Peyer's patch (tissue), 4 donors: ENCODE measurements at regions not wholly inside any gene's neighbourhood (a gene's known extent, or its start where the extent isn't known, plus 50 kb on each side); places are given as distances from the start of the nearest gene placed in this dataset.

Source experiments
- DNase-seq, 3 donors: peaks; one replicate each; pipeline ENCODE4 v3.0.0-alpha.2; 2017 to 2019
- H3K27ac ChIP-seq, 4 donors: fragments of 200-600 bp; sonication (generic); one replicate each; pipeline ENCODE4 v1.5.1; 2016 to 2019
- H3K27me3 ChIP-seq, 2 donors: fragments of 200-600 bp; sonication (generic); one replicate each; pipeline ENCODE4 v1.5.1; 2019
- H3K36me3 ChIP-seq, 3 donors: fragments of 200-600 bp; sonication (generic); one replicate each; pipeline ENCODE4 v1.5.1; 2016 to 2019
- H3K4me1 ChIP-seq, 4 donors: fragments of 200-600 bp; sonication (generic); one replicate each; pipeline ENCODE4 v1.5.1; 2016 to 2019
- H3K4me3 ChIP-seq, 4 donors: fragments of 200-600 bp; sonication (generic); 1 replicate in 3 of 4; 2 replicates in 1 of 4; pipeline ENCODE4 v1.5.1; 2016 to 2019; ENCODE audit warnings: mild to moderate bottlenecking in 1 of 4
- H3K9me3 ChIP-seq, 4 donors: fragments of 200-600 bp; sonication (generic); one replicate each; pipeline ENCODE4 v1.5.1; 2016 to 2019; ENCODE audit warnings: mild to moderate bottlenecking in 1 of 4
- CTCF ChIP-seq, 6 experiments: fragments of 450-650 bp in 4 of 6; fragments of 200-600 bp in 2 of 6; sonication (generic) in 1 of 6; IDR thresholded peaks; one replicate each; pipeline ENCODE4 v1.5.1; 2017 to 2019; ENCODE audit warnings: antibody characterized with exemption in 6 of 6, mild to moderate bottlenecking in 3 of 6, moderate library complexity in 1 of 6
- POLR2A ChIP-seq, 2 donors: fragments of 450-650 bp; IDR thresholded peaks; one replicate each; pipeline ENCODE4 v1.5.1; 2017; ENCODE audit warnings: antibody characterized with exemption in 2 of 2, mild to moderate bottlenecking in 2 of 2, moderate library complexity in 2 of 2

DNA sequence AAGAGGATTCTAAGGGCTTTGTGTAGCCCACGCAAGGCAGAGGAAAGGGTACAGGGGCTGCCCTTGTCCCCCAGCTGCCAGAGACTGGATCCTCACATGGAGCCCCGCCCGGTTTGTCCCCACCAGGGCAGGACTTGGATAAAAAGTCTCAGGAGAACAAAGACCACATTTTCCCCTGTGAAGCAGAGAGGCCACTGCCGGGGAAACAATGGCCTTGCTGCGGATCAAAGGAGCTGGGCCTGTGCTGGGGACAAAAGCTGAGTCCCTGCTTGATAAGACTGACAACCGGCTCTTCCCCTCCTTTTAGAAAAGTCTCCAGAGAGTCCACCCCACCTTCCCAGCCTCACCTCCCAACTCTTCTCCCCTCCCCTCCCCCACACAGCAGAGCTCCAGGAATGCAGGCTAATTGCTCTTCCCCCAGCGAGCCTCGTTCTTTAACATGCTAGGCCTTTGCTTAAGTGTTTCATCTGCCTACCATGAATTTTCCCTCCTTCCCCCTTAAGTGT, 142.4 kb downstream of the PLPP3 start:
- no peak overlapping the region for H3K4me3 ChIP-seq
- no peaks in the 10 kb centered on the region for H3K27me3 ChIP-seq
- DNase-seq, result no peak
- H3K4me1 ChIP-seq, result no peaks in the 10 kb centered on the region
- TF ChIP-seq POLR2A (IDR thresholded peaks at IDR 0.05), result no peak
- no peaks in the 10 kb centered on the region for H3K9me3 ChIP-seq
- no peak overlapping the region for H3K27ac ChIP-seq
- H3K36me3 ChIP-seq, result no peaks in the 10 kb centered on the region

DNA sequence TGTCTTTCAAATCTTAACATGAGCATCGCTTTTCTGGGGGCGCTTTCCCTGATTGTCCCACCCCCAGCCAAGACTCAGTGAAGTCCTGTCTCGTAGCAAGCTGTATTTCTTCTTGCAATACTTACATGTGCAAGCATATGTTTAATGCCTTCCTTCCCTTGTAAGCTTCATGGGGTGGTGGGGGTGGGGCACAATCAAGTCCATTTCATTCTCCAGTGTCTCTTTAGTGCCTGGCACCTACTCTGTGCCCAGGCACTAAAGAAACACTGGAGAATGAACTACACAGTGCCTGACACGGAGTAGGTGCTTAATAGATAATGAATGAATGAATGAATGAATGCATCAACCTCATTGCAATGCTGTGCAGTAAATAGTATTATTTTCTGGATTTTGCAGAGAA, 143.1 kb downstream of the PLPP3 start:
- Histone ChIP-seq H3K4me1 (no peaks in the 10 kb centered on the region), H3K27me3 (no peaks in the 10 kb centered on the region), H3K36me3 (no peaks in the 10 kb centered on the region), H3K9me3 (no peaks in the 10 kb centered on the region), H3K4me3 (no peak overlapping the region), H3K27ac (no peak overlapping the region)
- no peak for TF ChIP-seq POLR2A (IDR thresholded peaks at IDR 0.05)
- no peak for TF ChIP-seq CTCF (IDR thresholded peaks at IDR 0.05)
- no peak for DNase-seq

DNA sequence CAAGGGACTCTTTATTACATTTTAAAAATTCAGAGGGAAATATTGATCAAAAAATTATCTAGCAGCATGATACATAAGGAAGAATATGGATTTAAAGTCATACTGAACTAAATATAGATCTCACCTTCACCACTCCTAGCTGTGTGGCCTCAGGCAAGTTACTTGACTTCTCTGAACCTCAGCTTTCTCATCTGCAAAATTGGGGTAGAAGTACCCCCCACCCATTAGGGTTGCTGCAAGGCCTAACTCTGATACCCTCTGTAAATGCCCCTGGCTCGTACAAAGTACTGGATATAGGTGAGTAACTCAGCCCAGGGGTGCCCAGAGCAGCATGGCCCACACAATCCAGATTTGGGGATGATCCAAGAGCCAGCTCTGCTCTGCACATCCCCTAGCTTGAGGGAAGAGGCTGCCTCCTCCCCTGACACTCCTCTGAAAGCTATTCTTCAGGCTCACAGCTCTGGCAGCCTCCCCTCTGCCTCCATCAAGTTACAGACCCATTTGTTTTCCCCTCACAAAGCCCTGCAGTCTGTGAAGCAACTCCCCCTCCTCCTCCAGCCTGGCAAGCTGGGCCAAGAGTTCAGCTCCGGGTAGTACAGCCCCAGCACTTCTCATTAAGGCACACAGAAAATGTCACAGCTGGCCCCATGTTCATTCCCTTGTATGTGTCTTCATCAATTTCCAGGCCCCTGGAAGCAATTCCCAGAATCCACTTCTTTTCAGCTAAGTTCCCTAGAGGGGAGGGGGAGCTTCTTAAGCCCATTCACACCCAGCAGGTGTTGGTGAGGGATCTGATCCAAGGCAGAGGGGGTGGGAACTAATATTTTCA, 143.7 kb downstream of the PLPP3 start:
- no peaks in the 10 kb centered on the region for H3K27me3 ChIP-seq
- no peaks in the 10 kb centered on the region for H3K4me1 ChIP-seq
- H3K36me3 ChIP-seq, result no peaks in the 10 kb centered on the region
- H3K9me3 ChIP-seq, result no peaks in the 10 kb centered on the region
- H3K4me3 ChIP-seq, result no peak overlapping the region
- DNase-seq, result no peak
- TF ChIP-seq CTCF (IDR thresholded peaks at IDR 0.05) (no peak), POLR2A (IDR thresholded peaks at IDR 0.05) (no peak)
- no peak overlapping the region for H3K27ac ChIP-seq

DNA sequence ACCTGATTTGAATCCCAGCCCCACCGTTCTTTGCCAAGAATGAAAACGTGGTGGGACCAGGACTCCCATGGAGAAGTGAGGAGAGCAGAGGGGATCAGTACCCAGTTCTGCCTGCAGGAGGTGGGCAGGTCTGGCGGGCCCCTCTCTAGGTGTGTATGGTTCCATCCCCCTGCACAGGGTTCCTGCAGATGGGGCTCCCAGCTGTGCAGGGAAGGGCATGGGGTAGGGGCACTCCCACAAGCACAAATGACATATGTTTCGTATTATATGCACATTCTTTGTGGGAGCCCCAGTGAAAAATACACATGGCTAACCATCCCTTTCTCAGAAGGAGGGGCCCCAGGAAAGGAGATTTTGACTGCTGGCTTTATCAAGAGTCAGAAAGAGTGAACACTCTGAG, 144.6 kb downstream of the PLPP3 start:
- H3K27me3 ChIP-seq, result no peaks in the 10 kb centered on the region

DNA sequence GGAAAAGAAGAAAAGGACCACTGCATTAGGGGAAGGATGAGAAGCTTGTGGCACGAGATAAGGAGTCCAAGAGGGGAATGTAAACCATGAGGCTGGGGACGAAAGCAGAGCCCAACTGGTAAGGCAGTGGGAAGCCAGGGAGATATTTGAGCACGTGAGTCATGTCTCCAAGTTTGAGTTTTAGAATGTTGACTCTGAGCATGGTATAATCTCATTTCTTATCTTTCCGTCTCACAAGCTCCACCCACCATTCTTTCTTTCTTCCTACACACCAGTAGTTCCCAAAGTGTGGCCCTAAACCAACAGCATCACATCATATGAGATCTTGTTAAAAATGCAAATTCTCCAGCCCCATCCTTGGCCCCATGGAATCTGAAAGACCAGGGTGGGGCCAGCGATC, 145.3 kb downstream of the PLPP3 start:
- Histone ChIP-seq H3K4me1 (no peaks in the 10 kb centered on the region), H3K4me3 (no peak overlapping the region), H3K36me3 (no peaks in the 10 kb centered on the region), H3K27me3 (no peaks in the 10 kb centered on the region), H3K9me3 (no peaks in the 10 kb centered on the region), H3K27ac (no peak overlapping the region)
- no peak for TF ChIP-seq CTCF (IDR thresholded peaks at IDR 0.05)
- DNase-seq, result no peak

More for the DNA sequence above, 144.6 kb downstream of the PLPP3 start:
- Histone ChIP-seq H3K4me1 (no peaks in the 10 kb centered on the region), H3K36me3 (no peaks in the 10 kb centered on the region), H3K27ac (no peak overlapping the region), H3K4me3 (no peak overlapping the region), H3K9me3 (no peaks in the 10 kb centered on the region)
- TF ChIP-seq CTCF (IDR thresholded peaks at IDR 0.05) (peak in 1 of 6 experiments; percentile 25), POLR2A (IDR thresholded peaks at IDR 0.05) (no peak)
- DNase-seq, result no peak

GRCh38 chr1:56433056-56433577, 146.2 kb downstream of the PLPP3 start:
- peak overlapping the region in 1 of 4 donors; percentile 44 for H3K27ac ChIP-seq
- peak in 2 of 3 donors; percentile 69 to 70 for DNase-seq
- TF ChIP-seq CTCF (IDR thresholded peaks at IDR 0.05) (no peak), POLR2A (IDR thresholded peaks at IDR 0.05) (no peak)

More at GRCh38 chr1:56433056-56433577, 146.2 kb downstream of the PLPP3 start:
- H3K27me3 ChIP-seq, result no peaks in the 10 kb centered on the region
- H3K4me1 ChIP-seq, result no peaks in the 10 kb centered on the region
- no peaks in the 10 kb centered on the region for H3K36me3 ChIP-seq
- H3K9me3 ChIP-seq, result no peaks in the 10 kb centered on the region
- no peak overlapping the region for H3K4me3 ChIP-seq
